SIG-M5 treated with dmso at 0.1 percent for 504 hours (cell line): ENCODE measurements at regions not wholly inside any gene's neighbourhood (a gene's known extent, or its start where the extent isn't known, plus 50 kb on each side); places are given as distances from the start of the nearest gene placed in this dataset.
A peak's percentile ranks its signal among the peaks of the same experiment; 100 is the strongest.
"Not testable (repeated sequence)": the region's sequence is repeated elsewhere in the genome, so short reads cannot be mapped to it uniquely, and the experiment has no call there.

ENCODE experiments used
- DNase-seq: peaks from one replicate; lab custom pipeline; 2025; ENCODE audit not compliant: unreplicated experiment; lab: John Stamatoyannopoulos, UW

DNA sequence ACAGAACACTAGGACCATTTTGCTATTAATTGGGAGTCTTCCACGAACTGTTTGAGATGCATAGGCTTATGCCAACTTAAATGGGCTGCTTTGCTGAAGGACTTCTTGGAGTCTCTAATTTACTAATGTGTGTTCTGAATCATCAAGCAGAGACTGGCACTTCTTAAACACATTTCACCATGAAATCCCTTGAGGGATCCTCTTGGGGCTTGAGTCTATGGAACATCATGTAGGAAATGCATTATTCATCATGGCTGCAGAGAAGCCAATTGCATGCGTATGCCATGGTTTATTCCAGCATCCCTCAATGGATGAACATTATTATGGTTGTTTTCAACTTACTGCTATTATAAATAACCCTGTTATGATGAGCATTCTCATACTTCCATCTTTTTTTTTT lies 73.4 kb downstream of the FGD2 start:
- DNase-seq, result no peak

- DNase-seq, result no peak
These were observed 75.7 kb downstream of the FGD2 start for GRCh38 chr6:37081042-37081607.

- DNase-seq, result no peak
These were observed 77.1 kb downstream of the FGD2 start for GRCh38 chr6:37082390-37083130.

DNA sequence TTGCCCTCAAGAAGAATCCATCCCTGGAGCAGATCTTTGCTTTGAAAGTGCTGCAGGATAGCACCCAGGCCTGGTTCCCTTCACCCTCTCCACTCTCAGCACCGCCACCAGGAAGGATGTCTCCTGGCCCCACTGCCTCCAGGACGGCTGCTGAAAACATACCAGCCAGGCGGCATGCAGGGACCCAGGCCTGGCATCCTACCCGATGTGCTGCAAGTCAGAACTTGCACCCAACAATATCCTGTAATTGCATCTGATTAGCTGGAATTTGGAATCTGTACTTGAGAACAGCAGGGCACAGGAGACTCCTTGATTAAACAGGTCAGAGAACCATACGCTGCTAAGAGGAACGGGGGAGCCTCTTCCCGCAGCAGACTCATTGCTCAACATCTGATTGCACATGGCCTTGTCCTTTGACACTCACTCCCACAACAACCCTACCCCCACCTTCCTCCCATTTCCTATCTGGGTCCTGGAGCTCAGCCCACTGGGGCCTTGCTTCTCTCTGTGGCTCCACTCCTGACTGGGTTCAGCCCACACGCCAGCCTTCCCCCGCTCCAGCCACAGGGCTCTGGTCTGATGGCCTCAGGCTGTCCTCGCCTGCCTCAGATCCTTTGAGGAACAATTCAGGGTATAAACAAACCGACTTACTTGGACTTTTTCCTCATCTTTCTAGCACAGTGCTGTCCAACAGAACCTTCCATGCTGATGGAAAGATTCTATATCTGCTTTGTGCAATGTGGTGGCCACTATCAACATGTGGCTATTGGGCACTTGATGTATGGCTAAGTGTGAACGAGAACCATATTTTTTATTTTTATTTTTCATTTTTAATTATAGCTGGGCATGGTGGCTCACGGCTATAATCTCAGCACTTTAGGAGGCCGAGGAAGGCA lies 78.0 kb downstream of the FGD2 start:
- DNase-seq, result peak; percentile 92

DNA sequence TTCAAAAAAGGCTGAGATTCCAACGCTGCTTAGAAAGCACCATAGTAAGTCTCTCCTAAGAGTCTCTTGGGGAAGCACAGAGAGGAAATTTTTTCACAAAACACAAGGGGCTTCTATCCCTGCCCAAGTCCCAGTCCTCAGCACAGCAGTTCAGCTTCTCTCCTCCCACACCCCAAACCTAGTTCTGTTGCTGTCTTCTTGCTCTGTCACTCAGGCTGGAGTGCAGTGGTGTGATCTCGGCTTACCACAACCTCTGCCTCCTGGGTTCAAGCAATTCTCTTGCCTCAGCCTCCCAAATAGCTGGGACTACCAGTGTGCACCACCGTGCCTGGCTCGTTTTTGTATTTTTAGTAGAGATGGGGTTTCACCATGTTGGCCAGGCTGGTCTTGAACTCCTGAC lies 79.2 kb downstream of the FGD2 start:
- DNase-seq, result not testable (repeated sequence)

DNA sequence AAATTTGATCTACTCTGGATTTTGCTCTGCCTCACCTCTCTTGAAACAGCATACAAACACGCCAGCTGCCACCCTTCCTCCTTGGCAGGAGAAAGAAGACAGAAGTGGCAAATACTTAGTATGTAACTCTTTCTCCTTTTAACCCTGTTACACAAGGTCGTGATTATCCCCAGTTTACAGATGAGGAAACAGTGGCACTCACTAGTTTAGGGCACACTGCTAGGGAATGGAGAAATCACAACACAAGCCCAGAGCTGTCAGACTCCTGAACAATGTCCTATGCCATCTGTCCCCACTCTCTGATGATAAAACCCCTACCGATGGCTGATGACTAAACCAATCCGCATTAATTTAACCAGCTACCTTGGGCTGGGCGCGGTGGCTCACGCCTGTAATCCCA lies 79.7 kb downstream of the FGD2 start:
- peak; percentile 29 for DNase-seq

- no peak for DNase-seq
These were observed 81.1 kb upstream of the PIM1 start for GRCh38 chr6:37088897-37089296.

DNA sequence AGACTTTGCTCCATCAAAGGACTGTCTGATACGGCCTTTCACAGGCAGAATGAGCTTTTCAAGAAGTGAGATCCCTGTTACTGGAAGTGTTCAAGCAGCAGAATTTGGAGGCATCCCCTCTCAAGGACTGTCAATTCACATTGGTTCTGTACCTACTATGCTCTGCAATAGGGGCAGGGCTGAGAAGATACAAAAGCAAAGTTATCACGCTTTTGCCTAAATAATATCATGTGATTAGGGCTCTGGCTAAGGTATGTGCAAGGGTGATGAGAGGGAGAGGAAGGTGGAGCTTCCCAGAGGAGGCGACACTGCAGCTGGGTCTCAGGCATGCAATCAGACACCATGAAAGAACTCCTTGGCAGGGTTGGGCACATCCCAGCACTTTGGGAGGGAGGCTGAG lies 80.2 kb upstream of the PIM1 start:
- no peak for DNase-seq

- DNase-seq, result not testable (repeated sequence)
These were observed 78.8 kb upstream of the PIM1 start for GRCh38 chr6:37091104-37091503.

DNA sequence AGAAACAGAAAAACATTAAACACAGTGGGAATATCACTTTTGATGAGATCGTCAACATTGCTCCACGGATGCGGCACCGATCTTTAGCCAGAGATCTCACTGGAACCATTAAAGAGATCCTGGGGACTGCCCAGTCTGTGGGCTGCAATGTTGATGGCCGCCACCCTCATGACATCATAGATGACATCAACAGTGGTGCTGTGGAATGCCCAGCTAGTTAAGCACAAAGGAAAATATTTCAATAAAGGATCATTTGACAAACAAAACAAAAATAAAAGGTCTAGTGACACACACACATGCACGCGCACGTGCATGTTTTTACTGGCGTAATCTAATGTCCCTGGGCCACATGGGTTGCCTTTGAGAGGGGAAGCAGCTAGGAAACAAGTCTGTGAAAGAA lies 78.4 kb upstream of the PIM1 start:
- not testable (repeated sequence) for DNase-seq

DNA sequence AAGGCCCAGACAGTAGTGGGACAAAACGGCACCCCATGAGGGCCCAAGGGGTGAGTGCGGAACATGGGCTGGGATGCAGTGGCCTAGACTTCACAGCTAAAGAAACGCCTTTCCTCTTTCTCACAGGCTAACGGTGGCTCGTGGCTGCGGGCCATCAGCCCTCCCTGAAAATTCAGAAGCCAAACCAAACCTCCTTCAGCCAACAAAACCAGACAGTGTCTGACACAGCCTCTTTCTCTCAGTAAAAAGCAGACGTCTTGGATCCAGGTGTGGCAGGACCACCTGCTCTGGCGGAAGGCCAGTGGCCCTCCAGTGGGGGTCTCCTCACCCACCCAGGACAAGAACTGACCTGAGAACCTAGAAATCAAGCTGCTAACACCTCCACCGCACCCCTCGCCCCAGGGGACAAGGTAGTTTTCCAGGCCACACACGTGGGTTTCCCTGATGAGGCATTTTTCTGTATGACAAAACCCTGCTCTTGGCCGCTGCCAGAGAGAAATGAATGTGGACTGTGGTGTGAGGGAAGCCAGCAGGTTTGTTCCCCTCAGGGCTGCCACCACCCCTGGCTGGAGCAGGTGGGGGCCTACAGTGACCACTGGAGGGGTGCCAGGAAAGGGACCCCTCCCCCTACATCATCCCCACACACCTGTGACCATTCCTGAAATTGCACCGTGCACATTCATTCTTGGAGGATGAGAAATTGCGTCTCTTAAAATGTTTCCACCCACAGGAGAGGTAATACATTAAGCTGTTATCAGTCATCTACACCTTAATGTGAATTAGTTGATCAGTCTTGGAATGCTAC lies 76.8 kb upstream of the PIM1 start:
- no peak for DNase-seq

GRCh38 chr6:37093728-37094069 lies 76.3 kb upstream of the PIM1 start:
- DNase-seq, result no peak

GRCh38 chr6:37095997-37096396 lies 74.0 kb upstream of the PIM1 start:
- DNase-seq, result no peak

DNA sequence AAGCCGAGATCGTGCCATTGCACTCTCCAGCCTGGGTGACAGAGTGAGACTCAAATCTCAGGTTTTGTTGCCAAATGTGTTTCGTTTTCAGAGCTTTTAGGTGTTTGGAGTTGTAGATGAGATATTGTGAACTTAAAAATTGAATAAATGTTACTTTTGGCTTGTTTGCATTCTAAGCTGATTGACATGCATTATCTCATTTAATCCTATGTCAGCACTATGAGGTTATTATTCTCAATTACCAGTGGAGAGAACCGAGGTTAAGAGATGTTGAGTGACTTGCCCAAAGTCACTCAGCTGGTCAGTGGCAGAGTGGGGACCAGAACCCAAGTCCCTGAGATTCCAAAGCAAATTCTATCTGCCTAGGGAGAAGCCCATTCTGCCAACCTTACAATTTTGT lies 72.6 kb upstream of the PIM1 start:
- no peak for DNase-seq

DNA sequence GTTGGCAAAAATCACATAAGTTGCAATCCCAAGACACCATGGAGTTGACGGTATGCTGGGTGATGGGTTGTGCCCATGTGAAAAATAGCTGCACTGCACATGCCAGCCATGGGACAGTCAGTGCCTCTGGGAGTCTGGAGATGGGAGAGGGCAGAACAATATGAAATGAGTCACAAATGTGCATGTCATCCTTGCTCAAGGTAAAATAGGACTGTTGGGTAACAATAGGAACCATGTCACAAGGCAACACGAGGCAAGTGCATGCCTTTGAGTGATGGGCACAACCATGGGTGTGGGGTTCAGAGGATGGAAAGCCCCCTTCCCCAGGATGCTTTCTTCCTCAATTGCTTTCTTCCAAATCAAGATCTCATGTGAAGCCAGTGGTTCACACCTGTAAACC lies 70.5 kb upstream of the PIM1 start:
- DNase-seq, result peak; percentile 25

DNA sequence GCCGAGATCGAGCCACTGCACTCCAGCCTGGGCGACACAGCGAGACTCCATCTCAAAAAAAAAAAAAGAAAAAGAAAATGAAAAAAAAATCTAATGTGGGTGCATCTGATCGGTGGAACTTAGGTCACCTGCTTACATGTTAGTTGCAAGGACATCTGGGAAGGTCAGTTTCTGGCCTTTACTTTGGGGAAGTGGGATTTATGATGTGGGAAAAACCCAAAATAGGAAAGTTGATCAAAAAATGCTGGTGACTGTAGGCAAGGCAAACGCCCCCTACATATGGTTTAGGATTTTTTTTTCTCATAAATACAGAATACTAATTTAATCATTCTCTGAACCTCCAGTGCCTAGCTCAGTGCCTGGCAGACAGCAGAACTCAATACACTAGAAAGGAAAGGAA lies 69.2 kb upstream of the PIM1 start:
- no peak for DNase-seq

- DNase-seq, result no peak
These were observed 68.0 kb upstream of the PIM1 start for GRCh38 chr6:37101991-37102298.

DNA sequence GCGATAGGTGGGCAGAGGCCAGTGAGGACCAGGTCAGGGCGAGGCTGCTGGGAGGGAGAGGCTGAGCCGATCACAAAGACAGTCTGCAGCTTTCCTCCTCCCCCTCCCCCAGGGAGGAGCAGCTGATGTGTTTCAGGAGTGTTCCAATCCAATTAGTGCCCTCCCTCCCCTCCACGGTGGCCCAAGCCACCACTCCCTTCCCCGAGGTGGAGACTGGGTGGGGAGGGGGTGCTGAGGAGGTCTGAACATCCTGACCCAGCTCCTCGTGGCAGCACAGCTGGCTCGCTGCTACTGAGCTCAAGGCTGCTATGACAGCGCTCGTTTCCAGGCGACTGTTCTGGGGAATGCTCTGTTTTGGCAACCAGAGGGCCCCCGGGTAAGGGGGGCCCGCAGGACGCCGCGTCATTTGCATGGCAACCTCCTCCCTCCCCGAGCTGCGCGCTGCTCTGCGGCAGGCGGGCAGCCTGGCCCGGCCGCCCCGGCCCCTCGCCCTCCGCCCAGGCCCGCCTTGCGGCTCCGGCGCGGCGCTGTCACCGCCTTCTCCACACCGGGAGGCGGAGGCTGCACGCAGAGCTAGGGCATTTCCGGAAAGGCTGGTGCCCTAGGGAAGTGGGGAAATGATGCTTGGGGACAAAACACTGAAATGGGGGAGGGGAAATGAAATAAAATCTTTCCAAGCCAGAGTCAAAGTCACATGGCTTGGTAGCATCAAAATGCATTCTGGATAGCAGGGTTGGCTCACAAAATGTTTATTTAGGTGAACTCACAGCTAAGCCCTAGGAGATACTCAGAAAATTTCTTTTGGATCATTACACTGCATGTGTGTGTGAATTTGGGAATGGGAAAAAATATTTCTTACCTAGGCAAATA lies 67.4 kb upstream of the PIM1 start:
- peak; percentile 77 for DNase-seq

DNA sequence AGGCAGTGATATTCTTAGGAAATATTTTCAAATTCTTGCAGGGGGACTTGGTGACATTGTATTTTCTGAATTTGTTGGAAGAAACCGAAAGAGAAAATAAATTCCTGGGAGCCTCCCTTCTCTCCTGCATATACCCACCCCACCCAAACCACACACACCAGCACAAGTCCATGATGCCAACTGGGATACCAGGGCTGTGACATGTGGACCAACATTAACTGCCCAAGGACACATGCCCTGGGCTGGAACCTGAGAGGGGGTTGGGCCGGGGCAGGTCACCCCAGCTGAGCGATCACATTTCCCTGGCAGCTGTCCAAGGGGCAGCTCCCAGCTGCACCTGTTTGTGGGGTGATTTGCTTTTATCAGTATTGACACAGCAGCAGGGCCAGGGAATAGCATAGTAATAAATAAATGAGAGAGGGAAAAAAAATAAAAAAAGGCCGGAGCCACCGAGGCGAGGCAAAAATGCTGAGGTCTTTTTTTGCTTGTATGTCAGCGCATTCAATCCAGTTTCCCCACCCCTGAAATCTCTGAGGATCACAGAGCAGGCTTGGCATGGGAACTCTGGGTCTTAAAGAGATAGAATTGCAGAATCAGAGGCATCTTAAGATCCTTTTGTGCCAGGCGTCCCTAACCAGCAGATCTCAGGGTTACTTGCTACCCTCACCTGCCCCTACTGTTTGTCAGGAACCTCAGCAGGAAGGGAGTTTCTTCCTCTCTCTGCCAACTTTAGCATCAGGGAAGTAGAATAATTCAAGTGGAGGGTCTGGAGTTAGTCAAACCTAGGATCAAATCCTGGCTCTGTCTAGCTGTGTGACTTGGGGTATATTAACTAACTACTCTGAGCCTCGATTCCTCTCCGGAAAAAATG lies 66.5 kb upstream of the PIM1 start:
- no peak for DNase-seq

- no peak for DNase-seq
These were observed 65.2 kb upstream of the PIM1 start for GRCh38 chr6:37104824-37105147.
